NCI-H2196 (cell line): ENCODE measurements at regions not wholly inside any gene's neighbourhood (a gene's known extent, or its start where the extent isn't known, plus 50 kb on each side); places are given as distances from the start of the nearest gene placed in this dataset.

Source experiments
- DNase-seq: peaks from one replicate; lab custom pipeline; 2025; ENCODE audit not compliant: unreplicated experiment; lab: John Stamatoyannopoulos, UW

DNA sequence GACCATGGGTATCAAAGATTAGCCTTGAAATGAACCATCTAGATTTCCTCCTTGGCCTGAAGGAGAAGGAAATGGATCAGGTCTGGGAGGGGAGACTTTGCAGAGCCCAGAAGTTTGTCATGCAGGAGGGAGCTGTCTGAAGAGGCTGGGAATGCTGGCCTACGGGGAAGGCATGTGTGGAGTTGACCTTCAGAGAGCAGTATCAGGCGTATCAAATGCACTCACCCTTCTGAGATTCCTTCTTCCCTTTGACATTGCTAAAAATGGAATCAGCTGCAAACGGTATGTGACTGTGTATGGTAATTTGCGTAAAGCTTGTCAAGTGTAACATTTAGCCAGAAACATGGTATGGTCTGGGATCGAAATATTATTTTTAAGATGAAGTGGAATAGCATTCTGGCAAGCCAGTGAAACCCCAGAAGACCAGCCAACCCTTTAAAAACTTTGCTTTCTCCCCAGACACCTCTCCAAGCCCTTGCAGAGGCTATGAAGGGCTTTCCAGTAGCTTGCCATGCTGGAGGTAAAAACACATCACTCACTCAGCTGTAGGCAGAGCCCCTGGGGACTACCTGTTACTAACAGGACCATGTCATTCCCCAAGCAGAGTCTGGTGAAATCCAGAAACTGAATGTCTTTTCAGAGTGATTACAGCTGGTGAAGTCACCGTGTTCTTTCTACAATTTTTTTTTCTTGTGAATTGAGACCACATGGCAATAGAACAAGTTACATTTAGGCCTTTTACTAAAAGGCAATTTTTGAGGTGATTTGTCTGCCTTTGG, 174.7 kb upstream of the SLC24A5 start:
- no peak for DNase-seq

DNA sequence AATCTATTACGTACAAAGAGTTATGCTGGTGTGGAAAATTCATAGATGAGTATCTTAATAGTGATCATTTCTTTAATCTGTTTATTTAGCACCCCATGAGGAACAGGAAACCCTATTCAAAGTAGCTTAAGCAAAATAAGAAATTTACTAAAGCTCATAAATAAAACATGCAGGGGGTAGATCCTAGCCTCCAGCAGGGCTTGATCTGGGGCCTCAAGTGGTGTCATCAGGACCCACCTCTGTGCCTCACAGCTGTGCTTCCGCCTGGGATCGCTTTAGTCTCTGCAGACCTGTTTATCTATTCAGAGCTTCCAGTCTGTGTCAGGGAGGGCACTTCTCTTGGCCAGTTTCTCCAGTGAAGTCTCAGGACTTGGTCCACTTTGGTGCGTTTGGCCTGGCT, 171.0 kb upstream of the SLC24A5 start:
- DNase-seq, result no peak

DNA sequence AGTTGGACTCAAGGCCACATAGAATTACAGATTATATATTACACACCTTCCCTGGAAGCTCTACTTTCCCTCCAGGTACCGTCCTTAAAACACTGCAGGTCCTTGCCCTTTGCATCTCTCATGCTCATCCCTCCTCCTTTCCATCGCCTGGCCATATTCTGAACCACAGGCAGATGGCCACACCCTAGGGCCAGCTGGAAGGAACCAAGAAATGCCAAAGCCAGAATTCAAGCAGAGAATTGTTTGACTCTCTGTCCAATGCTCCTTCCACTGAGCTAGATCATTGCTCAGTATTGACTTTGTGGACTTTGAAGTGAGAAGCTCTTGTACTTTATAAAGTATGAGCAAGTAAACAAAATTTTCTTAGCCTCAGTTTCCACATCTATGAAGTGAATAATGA, 170.3 kb upstream of the SLC24A5 start:
- DNase-seq, result no peak

DNA sequence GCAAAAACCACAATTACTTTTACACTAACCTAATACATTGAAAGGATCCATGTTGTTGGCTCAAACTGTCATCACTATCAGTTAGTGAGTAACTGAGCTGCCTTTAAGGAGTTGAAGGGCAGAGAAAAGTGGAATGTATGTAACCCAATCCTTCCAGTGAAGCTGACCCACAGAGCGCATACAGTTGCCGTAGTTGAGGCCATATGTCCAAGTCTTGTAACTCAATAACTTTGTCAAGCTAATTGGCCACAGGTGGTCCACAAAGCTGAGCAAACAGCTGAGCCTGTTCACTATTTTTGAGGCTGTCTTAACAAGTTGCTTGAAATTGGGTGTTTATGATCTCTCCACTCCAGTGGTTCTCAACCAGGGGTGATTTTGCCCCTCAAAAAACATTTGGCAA, 169.0 kb upstream of the SLC24A5 start:
- no peak for DNase-seq

DNA sequence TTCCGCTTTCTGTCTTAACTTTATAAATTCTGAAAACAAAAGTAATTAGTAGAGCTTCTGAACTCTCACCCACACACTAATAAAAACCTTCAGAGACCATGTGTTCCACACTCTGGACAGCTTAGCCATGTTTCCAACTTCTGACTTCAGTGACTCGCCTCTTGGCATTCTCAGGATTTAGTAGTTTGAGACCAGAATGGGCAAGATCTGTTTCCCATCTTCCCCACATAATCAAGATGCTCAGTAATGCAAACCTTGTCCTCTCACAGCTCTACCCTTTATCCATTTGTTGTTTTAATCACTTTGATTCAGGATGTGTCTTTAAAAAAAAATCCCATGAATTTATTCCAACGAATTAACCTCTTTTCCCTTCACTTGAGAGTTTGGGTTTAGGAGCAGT, 166.6 kb upstream of the SLC24A5 start:
- DNase-seq, result no peak

DNA sequence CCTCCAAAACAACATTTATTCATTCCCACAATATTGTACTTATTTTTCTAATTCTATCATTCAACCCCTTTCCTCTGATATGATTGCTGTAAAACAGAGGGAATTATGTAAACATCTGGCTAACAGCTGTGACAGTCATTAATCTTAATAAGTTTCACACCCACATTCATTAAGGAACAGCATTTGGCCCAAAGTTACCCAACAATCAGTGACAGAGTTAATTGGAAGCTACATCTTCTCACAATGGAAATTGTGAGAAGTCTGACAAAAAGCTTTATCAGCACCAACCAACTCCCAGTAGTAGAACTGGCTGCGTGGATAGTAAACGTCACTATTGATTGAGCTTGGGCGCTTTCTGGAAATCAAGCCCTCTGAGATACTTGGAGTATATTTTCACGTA, 165.8 kb upstream of the SLC24A5 start:
- no peak for DNase-seq

DNA sequence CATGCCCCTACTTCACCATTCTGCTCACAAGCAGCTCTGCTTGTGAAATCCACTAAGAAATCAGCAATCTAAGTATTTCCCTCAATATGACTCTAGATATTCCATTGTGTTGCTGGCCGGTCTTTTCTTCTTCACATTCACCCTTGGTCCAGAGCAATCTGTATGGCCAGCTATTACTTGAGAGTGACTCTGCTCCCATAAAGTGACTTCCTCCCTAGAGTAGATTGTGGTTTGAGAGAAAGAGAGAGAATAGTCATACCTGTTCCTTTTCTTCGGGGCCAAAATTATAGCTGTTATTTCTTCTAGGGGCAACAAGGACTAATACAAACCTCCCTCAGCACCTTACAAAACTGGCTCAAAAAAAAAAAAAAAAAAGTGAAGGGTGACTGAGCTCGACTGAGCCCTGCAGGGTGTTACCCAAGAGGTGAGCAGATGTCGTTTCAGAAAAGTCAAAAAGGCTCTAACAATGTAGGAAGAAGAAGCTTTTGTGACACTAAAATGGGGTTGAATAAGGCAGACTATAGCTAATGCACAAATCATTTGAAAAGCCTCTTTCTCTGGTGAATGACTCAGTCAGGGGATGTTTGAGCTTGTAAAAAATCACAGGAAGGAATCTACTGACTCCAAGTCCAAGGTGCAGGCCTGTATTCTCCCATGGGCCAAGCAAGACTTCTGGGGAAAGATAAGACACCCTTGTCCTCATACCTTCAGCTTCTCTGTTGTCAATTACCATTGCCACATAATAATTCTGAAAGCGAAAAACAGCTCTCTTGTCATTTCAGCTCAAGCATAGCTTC, 161.0 kb upstream of the SLC24A5 start:
- no peak for DNase-seq

DNA sequence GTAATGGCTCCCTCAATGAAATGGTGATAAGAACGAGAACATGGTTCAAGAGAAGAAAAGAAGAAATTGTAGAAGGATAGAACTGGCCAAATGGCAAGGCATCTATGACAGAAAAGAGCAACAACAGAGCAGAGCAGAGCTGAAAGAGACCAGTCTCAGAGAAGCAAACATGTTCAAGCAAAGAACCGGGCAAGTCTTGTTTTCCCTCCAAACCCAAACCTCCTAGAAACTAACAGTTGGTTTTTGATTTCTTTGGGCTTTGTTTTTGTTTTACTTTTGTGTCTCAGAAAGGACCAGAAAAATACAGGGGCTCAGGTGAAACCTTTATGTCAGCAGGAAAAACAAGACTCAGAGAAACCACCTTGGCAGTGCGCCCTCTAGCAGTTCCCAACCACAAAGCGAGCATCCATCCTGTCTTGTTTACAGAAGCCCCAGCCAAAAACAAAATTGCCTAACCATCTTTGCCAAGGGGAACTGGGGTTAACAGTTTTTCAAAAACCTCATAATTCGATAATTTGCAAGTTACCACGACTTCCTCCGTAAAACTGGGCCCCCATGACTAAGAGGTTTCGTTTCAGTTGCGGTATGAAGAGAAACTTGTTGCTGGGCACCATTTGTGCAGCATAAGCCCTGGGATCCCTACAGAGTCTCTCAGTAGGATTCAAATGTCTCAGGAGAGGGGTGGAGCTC, 159.2 kb upstream of the SLC24A5 start:
- no peak for DNase-seq

DNA sequence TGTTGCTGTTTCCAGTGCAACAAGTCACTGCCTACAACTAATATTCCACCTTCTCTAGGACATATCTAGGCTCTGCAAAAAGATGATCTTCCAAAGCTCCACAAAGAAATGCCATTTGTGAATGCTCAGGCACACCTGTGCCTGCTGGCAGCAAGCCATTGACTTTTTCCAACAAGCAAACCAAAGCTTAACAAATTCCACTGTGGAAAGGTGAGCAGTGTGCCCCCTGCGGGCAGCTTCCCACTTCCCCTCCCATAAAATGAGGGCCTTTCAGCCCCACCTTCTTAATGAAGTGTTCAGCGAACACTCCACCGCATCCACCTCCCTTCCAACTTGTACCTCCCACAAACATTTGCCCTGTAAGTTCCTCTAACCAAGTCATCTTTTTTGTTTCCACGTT, 157.5 kb upstream of the SLC24A5 start:
- DNase-seq, result no peak

DNA sequence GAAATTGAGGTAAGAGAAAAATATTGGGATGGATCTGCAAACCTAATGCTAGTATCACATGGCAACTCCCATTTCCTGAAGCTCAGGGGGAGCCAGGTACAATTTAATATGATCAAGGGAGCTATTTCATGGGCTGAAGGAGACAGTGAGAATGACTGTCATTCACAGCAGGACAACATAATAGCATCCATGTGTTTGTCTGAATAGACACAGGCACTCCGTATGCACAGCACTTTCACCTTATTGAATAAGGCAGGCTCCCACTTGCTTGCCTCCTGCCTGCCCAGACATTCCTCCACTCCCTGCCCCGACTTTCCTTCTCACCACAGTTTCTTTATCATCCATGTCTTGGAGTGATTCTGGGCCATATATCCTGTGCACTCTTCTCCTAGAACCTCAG, 156.6 kb upstream of the SLC24A5 start:
- no peak for DNase-seq

DNA sequence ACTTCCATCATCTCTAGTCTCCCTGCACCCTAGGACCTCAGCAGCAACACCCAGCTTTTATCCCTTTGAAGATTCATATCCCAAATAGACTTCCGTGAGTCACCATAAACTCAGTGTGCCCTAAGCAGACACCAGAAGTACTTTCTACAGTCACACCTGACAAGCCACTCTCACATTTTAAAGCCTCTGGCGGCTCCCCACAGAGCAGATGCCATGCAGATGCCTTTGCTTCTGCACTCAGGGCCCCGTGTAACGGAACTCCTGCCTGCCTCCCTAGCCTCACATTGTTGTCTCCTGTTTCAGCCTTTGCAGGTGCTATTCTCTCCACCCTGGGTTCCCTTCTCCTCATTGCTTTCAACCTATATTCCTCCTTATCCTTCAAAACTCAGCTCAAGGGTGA, 155.5 kb upstream of the SLC24A5 start:
- no peak for DNase-seq

DNA sequence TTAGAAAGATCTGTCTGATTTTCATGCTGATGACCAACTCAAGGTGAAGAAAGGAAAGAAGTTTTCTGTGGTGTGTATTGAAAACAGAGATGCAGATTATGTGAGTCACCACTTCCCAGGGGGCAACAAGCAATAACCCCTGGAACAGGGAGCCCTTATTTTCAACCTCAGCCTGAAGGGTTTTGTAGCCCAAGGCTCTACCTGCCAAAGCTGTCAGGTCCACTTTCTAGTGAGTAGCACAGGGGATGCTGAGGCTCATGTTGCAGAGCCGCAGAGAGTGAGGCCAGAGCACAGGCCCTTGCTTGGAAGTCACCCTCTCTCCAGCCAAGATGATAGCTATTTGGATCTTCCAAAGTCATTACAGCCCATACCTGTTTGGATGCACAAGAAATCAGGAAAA, 152.2 kb upstream of the SLC24A5 start:
- no peak for DNase-seq

DNA sequence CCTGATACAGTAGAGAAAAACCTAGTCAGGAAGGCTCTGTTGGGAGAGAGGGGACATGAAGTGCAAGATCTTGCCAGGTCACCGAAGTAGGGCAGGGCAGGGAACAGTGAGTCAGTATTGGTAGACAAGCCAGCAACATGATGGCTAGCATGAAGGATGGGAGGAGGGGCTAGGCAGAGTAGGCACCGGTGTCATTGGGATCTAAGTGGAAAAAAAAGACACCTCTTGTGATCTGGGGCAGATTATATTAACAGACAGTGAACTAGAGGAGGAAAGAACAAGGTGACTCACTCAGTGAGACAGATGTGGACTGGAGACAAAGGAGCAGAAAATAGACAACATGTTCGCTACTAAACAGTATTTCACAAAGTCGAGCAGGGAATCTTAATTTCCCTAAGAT, 149.2 kb upstream of the SLC24A5 start:
- DNase-seq, result no peak

DNA sequence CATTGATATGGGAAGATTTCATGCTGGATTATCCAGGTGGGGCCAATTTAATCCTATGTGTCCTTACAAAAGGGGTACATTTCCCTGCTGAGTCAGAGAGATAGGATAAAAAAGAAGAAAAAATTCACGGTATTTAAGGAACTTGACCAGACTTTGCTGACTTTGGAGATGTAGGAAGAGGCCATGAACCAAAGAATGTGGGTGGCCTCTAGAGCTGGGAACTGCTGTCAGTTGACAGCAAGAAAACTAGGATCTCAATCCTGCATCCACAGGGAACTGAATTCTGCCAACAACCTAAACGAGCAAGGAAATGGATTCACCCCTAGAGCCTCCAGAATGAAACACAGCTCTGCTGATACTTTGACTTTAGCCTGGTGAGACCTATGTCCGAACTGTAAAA, 148.1 kb upstream of the SLC24A5 start:
- no peak for DNase-seq

DNA sequence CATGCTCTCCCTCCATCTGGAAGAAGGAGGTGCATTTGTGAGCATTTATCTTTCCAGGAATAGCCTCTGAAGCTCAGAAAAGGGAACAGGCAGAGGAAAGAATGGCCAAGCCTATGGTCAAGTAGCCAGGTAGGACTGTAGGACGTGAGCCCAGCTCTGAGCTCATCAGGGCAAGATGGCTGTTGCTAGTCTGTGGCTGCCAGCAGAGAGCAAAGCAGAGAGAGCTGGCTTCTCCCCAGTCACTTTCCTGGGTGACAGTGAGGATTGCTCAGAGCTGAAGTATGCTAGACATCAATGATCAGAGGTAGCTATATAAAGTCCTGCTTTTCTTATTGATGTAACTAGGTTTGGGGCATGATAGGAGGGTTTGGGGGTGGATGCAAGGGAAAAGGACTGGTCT, 146.1 kb upstream of the SLC24A5 start:
- DNase-seq, result no peak

DNA sequence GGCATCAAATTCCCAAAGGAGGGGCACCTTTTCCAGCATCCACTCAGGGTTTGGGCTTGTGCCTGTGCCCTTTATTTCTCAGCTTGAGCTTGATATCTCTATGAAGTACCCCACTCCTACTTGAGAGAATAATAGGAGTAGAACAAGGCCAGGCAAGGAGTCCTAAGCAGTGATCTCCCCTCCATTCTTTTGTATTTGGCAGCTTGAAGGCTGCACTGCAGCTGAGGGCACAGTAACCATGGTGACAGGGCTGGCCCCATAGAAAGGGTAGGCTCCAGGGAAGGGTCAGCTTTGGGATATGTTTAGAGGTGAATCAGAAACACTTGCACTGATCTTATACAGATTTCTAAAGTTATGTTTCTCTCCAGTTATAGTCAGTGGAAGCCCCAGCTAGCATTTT, 145.4 kb upstream of the SLC24A5 start:
- DNase-seq, result no peak

DNA sequence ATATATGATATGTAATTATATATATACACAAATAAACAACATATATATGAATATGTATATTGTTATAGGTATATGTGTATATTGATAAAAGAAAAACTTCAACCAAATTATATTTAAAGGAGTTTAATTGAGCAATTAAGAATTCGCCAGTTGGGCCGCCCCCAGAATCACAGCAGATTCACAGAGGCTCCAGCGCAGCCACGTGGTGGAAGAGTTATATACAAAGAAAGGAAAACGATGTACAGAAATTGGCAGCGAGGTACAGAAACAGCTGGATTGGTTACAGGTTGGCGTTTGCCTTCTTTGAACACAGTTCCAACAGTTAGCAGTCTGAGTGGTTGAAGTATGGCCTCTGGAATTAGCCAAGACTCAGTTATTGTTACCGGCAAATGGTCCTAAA, 137.3 kb upstream of the SLC24A5 start:
- DNase-seq, result no peak

DNA sequence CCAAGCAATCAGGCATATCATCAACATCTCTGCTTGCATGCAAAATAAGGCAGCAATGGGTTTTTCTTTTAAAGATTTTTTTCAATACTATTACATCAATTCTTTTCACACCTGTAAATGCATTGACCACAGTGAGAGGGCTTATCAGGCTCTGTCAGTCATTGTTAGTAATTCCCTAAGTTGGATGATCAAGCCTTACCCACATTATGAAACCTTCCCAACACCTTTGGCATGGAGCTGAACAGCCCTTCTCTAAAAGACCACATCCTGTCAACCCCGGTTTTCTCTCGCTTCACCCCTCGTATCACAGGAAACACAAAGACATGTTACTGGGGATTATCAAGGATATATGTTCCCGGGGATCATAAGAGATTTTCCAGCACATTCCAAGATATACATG, 135.2 kb upstream of the SLC24A5 start:
- DNase-seq, result no peak

DNA sequence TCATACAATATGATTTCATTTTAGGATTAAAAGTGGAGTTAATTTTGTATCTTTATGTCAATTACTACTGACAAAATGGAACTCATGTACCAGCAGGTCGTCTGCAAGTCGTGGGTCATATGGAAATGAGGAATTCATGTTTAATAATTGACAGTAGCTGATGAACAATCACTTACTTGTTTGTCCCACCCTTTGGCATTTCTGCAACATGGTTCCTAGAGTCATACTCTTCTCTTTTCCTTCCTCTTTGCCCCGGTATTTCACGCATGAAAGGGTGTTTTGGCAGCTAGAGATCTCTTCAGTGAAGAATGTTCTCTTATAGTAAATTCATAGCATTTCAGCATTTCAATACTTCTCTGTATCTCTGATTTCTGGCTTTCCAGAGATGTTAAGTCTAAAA, 133.3 kb upstream of the SLC24A5 start:
- DNase-seq, result no peak

DNA sequence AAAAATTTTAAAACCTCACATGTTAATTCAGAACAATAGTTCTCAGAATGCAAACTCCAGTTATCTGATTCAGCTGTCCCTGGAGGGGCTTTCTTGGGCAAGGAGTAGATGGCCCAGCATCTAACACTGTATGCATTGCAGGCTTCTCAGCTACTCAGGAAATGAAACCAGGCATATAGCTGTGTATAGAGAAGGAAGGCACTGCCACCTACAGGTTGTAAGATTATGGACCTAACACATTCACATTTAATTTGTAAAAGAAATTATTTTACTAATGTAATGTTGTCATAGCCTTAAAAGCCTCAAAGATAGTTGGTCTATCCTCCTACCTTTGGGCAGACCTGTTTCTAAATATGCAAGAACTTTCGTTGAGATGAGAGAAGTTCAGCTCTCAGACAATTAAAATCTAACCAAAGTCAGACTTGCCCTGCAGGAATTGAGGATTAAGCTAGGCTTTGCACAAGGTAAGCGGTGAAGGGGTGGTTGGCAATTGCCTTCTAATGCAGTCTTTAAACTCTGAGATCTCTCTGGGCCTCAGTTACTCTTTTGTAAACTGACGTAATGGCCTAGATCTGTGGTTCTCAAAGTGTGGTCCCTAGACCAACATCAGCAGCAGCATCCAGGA, 132.8 kb upstream of the SLC24A5 start:
- peak; percentile 31 for DNase-seq

DNA sequence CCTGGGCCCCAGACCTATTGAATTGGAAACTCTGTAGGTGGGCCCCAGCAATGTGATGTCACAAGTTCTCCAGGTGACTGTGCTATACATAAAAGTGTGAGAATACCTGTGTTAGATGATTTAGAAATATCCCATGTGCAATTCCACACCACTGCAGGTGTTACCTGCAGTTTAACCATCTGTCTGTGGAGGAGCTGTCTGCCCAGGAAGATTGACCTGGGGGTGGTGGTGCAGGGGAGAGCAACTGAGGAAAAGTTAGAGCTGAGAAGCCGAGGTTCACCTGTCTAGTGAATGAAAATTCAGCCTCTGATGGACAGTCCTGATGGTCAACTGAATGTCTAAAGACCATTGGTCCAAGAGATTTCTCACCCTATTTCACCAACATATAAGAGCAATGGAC, 132.2 kb upstream of the SLC24A5 start:
- no peak for DNase-seq

DNA sequence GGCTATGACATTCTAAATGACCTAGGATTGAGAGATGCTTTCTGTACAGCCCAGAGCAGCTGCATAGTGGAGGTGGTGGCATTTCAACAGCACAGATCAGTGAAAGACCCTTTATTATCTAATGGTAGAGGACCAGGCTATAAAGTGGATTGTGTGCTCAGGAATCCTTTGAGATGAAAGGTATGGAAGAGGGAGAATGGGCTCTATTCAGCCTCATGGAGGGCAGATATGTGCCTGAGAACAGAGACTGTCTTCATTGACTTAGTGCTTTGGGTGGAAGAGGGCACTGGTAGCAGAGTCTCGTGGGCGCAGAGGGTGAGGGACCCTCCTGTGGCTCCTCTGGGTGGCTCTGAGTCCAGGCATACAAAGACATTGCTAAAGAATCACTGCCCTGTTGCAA, 130.0 kb upstream of the SLC24A5 start:
- no peak for DNase-seq
